Suppressor macrophage (primary cell): ENCODE measurements at regions not wholly inside any gene's neighbourhood (a gene's known extent, or its start where the extent isn't known, plus 50 kb on each side); places are given as distances from the start of the nearest gene placed in this dataset.

ENCODE experiments used
- DNase-seq, 4 experiments: peaks; one replicate each; pipeline ENCODE4 v3.0.0-alpha.2; 2020 to 2022

DNA sequence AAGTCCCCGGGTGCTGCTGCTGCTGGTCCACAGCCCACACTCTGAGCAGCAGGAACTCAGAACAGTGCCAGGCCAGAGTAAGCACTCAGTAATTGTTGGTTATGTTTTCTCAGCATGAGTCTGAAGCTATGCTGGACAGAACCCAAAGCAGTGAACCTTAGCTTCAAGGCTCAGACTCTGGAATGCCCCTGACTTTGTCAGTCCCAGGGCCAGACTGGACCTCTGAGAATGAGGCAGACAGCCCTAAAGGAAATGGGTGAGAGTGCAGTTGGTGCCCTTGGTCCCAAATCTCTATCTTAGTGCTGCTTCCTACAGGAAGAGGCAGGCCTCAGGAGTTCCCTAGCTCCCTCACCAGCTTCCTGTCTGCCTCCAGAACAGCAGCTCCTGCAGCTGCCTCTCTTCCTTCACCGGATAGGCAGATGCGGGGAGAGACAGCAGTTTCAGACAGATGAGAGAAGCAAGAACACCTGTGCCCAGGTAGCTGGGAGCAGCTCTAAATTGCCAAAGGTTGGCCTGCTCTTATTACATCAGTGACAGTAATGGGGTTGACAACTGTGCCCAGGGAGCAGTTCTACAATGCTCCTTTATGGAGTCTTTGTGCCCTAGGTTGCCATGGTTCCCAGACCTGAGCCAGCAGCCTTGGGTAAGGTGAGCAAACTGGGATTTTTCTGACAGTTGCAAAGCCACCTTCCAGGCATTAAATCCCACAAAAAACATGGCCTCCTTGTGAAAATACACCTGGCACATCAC lies 82.2 kb upstream of the CXCL14 start:
- DNase-seq = no peak

GRCh38 chr5:135657536-135658305 lies 78.9 kb upstream of the CXCL14 start:
- DNase-seq = no peak

DNA sequence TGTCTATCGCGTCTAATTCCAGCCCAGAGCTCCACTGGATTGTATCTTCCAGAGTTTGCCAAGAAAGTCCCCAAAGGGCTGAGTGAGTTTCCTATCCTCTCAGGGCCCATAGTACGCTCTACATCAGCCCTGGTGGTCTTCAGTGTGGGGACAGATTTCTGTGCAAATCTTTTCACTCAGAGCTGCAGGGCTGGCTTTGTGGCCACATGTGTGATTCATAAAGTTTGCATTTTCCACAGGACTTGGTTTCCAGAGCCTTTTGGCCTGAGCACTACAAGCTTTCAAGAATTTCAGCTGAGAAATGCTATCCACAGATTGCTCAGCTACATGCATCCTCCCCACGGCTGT lies 76.7 kb upstream of the CXCL14 start:
- no peak for DNase-seq

- no peak for DNase-seq
Observed at GRCh38 chr5:135654761-135655467, 76.1 kb upstream of the CXCL14 start.

DNA sequence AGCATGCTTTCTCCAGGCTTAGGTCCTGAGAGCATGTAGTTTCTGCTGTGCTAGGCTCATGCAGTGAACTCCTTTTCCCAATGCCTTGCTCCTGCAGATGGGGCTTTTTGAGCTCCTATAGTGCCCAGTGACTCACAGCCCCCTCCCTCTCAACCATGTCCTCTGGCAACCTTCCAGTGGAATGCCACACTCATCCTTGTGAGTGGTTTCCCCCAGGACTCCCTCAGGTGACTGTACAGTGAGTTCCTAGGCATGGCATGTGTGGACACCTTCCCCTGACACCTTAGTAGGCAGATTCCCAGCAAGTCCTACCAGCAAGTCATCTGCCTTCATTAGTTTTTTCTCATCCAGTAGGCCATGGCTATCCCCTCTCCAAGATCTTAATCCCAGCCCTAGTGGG lies 72.4 kb upstream of the CXCL14 start:
- DNase-seq = no peak

DNA sequence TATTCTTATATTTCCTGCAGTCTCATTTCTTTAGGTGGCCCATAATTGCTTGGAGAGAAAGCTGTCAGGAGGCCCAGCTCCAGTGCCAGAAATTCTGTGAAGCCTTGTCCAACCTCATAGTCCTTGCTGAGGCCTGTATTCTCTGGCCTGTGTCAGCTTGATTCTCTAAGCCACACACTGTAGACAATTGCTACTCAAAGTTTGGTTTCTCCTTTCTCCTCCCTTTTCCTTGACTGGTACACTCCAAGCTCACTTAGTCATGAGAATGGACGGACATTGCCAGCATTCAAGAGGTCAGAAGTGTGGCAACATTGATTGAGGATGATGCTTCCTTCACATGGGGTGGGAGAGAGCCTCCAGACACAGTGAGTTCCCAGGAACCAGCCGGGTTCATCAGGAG lies 71.3 kb upstream of the CXCL14 start:
- no peak for DNase-seq

- DNase-seq = no peak
Observed at GRCh38 chr5:135649435-135649834, 70.6 kb upstream of the CXCL14 start.

DNA sequence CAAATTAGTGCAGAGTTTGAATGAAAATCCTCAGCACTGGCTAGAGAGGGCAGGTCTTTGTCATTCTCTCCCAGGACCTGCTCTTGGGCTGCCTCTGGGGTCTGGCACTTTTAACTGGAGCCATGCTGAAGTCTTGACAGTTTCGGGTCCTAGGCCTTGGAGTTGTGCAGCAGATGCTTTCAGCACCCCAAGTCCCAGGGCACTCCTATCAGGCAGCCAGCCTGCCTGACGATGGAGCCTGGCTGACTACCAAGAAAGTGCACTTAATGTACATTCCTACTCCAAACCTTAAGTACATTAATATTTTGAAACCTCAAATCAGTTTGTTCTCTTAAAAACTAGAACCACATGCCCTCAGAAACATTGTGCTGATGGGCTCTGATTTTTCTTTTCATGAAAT lies 69.3 kb upstream of the CXCL14 start:
- no peak for DNase-seq

DNA sequence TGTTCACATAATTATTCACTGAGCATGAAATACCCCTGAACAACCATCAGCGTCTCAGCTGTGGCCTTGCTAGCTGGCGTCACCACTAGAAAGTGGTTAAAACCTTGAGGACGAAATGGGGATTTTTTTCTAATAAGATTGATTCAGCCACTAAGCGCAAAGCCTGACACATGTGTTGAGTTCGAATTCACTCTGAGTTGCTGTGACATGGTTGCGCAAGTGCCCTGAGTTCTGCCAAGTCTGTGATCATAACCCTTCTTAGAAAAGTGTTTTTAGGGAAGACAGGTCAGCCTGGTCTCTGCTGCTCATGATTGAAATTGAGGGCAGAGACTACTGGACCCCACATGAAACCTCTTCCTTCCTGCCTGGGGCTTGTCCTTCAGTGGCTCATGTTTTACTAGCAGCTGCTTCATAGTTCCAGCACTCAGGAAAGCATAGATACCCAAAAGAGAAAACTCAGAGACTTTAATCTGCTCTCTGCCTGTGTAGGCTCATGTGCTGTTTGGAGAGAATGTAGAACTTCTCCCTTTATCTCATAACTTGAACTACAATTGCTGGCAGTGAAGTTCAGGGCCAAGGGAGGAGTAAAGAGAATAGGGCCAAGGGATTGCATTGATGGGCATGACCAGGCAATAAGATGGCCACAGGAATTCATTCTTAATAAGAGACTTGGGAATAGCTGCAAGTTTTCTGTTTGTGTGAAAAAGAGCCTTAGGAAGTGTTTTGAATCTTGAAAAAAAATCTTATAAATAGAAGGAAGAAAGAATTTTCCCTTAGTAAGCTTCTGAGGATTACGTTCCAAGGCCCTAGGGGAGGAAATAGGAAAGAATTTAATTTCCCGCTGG lies 66.8 kb upstream of the CXCL14 start:
- no peak for DNase-seq

GRCh38 chr5:135644816-135645215 lies 66.0 kb upstream of the CXCL14 start:
- no peak for DNase-seq

GRCh38 chr5:135643881-135644766 lies 65.3 kb upstream of the CXCL14 start:
- no peak for DNase-seq

DNA sequence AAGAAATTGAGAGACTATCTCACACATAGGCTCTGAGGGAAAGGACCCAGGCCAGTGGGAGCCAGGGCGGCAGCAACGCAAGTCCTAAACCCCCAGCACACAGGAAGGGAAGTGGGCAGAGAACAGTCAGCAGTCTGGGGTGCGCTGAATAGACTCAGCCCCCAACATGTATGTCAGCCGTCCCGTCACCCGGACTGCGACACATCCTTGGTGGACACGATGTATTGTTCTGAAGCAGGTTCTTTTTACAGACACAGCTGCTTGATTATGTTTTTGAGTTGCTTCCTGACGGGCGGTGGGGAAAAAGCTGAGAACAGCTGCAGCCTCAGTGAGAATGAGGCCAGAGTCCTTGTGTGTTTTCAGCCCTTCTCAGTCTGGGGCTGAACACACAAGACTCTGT lies 64.1 kb upstream of the CXCL14 start:
- no peak for DNase-seq

DNA sequence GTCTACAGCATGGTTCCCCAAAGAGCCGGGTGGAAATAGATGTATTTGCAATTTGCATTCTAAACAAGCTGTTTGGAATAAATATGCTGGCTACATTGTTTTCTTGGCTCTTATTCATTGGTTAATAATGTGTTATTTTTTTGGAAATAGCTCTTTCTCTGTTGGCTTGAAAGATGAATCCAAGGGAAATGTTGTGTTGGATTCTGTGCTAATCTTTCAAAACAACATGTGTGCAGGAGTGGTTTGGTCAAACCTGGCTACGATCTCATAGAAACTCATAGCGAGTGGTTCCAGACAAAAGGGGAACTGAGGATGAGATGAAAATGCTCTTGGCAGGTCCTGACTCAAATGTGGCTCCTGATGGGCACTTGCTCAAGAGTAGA lies 63.7 kb upstream of the CXCL14 start:
- DNase-seq = peak in 2 of 4 experiments; percentile 7 to 17

GRCh38 chr5:135641734-135642487 lies 63.1 kb upstream of the CXCL14 start:
- DNase-seq = no peak

DNA sequence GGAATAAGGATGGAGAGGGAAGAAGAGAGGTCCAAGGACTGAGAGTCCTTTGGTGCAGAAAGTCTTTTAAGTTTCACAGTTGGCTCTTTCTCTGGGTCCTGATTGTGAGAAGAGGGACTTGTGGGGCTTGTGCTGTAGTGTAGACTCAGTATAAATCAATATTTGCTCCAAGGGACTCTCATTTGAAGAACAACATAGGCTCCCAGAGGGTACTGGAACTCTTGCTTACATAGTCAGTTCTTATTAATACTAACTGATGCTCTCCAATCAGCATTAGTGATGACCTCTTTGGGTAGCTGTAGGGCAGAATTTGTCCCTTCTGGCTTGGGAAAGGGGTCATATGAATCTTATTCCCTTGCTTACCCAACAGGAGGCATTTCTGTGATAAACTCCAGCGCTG lies 62.5 kb upstream of the CXCL14 start:
- DNase-seq = no peak

DNA sequence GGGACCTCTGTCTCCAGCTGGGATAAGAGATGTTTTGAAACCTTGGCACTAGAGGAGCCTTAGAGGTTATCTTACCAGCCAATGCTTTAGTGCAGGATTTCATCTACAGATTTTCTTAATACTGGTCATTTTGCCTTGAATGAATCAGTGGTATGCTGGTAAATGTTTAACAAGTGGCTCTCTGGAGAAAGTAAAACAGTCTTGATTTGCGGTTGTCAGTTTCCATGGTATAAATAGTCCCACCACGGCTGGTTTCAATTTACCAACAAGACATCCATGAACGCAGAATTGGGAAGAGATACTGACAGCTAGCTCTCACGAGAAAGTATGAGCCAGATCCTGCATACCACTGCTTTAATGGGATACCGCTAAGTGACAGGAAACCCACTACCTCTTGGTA lies 56.7 kb upstream of the CXCL14 start:
- DNase-seq = no peak

DNA sequence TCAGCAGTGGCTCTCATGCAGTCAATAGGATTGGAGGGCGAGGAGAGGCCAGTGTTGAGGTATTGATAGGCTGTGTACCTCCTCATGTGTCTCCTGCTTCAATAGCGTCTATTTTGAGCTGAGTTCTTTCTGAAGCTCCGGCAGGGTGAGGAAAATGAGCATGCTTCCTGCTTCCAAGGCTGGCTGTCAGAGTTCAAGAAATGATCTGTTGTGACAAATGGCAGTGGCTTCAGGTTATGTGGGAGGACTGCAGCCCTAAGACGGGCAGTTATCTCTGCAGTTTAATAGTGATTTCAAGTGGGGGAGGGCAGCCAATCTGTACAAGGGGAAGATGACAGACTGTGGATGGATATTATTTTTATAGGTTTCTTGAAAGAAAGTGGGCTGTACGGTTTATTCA lies 54.0 kb upstream of the CXCL14 start:
- DNase-seq = no peak

- DNase-seq = no peak
Observed at GRCh38 chr5:135631391-135631790, 52.6 kb upstream of the CXCL14 start.

- DNase-seq = no peak
Observed at GRCh38 chr5:135629666-135630065, 50.9 kb upstream of the CXCL14 start.

DNA sequence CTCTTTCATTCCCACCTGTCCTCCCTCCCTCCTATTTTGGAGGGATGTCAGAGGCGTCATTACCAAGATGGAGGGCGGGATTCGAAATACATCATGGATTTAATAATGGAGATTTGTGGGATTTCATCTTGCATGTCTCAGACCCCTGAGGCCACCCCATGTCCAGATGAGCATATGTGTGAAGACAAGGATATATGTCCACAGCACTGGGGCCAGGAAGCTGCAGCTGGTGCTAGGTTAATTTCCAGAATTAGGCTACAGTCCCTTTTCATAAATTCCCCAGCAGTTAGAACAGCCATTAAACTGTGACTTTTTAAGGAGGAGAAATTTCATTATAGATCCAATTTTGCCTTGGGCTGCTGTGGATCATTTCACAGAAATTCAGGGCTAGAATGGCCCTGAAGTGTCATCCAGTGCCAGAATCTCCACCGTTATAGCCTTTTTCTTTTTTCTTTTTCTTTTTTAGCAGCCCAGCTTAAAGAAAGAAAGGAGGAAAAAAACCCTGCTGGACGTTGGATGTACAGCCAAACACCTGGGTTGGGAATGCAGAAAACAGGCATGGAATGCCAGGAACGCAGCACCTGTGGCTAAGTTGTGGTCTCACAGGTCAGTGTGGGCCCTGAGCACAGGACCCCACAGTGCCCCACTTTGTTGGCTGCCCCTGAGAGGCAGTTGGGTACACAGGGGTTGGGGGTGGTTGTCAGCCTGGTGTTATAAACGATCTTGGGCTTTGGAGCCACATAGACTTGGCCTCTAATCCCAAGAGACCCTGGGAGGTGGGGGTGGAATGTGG lies 50.2 kb upstream of the CXCL14 start:
- DNase-seq = no peak
